Ureter (tissue), 1 donor: ENCODE measurements at regions not wholly inside any gene's neighbourhood (a gene's known extent, or its start where the extent isn't known, plus 50 kb on each side); places are given as distances from the start of the nearest gene placed in this dataset.

Experiments
- DNase-seq: peaks from one replicate; pipeline ENCODE4 v3.0.0-alpha.2; 2020; ENCODE audit warnings: low spot score
- donor health status: DM: yes; HTN: yes; CAD: no.

DNA sequence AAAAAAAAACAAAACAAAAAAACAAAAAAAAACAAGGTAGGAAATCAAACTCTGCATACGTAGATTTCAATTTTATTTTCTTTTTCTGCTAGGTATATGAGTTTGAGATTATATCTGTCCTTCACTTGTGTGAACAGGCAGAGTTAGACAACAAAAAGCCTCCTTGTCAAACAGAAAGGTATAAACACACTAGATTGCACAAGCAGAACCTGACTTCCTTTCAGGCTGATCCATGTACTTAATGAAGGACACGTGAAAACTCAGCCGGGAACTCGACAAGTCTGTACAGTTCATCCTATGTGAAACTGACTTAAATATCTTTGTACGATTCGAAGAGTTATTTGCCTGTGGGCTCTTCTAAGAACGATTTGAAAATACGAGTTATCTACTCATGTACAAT is 254.1 kb downstream of the ARL4A start:
- no peak for DNase-seq

DNA sequence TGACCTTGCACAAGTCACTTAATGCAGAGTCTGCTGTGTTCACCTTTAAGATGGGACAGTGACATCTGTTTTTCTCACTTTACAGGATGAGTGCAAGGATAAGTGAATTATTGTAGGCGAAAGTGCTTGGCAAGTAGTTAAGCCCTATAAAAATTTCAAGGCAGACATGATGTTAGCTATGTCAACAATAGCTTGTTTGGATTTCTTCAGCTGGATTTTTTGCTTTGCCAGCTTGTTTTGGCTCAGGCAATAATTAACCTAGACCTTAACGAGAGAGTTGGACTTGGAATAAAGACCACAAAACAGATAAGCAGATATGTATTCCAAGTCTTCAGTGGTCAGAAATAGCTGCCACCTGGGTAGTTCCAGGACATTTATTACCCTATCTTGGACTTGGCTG is 255.2 kb downstream of the ARL4A start:
- no peak for DNase-seq

DNA sequence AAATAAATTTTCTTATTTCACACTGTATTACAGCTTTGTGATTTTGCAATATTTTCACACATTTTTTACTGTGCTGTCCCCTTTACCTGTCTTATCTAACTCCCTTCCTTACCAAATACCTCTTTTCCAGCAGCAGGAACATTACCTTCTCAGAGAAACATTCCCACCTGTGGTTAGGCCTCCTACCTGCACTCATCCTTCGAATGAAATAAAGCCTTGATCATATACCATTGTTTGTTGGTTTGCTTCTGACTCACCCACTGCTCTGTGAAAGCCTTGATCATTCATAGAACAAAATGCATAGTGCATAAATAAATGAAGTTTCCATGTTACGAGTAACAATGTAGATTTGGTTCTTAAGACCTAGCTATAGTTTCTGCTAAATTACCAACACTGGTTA is 256.3 kb downstream of the ARL4A start:
- DNase-seq, result no peak

DNA sequence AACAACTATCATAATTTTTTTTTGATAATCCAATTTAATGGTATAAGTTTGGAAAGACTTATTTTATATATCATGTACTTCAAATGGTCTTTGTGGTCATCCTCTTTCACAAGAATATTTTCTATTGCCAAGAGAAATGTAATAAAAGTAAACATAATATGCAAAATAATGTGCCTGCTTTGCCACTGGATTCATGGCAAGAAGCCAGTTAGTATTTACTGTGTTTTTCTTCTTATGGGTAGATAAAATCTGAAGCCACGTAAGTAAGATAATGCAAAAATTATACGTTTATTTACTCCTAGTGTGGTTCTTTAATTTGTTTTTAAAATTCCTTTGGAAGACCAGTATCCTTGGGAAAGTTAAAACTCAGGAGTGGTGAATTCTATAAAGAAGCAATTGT is 258.5 kb downstream of the ARL4A start:
- DNase-seq, result no peak

DNA sequence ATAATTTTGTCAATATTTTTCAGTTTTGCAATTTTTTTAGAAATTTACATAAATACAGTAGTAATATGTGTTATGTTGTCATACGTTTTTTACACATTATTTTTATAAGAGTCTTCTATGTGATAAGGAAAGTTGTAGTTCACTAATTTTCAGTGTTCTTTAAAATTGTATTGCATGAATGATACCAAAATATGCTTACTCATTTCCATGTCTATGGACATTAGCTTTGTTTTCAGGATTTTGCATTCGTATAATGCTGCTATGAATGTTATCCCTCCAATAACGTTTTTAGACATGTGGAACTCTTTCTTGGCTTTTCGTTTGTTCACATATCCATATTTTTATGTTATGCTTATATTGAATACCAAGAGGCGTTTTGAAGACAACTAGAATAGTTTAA is 260.0 kb downstream of the ARL4A start:
- no peak for DNase-seq

DNA sequence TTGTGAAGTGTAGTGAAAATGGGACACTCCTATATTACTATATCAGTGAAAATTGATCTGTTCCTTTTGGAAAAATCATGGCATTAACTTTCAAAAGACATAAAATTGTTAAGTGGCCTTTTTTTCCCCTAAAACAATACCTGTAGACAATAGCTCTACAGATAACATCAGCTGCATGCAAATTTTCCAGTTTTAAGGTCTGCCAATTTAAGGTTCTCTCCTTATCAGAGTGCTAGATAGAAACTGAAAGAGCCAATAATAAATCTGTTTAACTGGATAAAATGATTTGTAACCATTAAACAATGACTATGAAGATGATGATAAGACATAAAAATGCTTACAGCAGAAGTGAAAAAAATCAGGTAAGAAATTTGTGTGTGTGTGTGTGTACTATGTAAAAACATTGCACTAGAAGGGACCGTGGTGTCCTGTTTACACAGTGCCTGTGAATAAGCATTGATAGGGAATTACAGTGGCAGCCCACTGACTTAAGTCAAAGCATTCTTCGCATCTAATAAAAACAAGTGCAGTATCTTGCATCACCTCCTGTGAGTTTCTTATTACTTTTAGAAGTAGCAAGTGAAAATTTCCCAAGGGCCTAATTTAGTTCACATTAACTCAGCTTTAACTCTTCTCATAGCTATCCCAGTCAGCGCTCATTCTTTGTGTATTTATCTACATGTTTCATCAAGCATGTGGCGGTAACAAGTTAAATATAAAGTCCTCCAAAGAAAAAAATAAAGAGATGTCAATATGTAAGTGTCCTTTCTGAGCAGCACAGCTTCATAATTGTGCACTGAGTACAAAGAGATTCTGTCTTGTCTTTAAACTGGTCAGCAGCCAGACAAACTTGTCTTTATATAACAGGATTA is 261.9 kb downstream of the ARL4A start:
- no peak for DNase-seq

DNA sequence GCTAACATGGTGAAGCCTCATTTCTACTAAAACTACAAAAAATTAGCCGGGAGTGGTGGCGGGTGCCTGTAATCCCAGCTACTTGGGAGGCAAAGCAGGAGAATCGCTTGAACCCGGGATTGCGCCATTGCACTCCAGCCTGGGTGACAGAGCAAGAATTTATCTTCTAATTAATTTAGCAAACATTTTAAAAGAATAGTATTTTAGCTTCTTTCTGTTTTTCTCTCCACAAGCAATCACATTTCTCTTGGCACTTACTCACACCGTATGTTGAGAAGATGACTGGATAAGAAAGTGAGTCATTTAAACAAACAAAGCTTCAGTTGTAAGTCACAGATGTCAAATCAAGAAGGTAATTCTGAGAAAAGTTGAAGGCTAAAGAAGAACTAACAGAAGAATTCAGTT is 264.0 kb downstream of the ARL4A start:
- DNase-seq, result no peak

DNA sequence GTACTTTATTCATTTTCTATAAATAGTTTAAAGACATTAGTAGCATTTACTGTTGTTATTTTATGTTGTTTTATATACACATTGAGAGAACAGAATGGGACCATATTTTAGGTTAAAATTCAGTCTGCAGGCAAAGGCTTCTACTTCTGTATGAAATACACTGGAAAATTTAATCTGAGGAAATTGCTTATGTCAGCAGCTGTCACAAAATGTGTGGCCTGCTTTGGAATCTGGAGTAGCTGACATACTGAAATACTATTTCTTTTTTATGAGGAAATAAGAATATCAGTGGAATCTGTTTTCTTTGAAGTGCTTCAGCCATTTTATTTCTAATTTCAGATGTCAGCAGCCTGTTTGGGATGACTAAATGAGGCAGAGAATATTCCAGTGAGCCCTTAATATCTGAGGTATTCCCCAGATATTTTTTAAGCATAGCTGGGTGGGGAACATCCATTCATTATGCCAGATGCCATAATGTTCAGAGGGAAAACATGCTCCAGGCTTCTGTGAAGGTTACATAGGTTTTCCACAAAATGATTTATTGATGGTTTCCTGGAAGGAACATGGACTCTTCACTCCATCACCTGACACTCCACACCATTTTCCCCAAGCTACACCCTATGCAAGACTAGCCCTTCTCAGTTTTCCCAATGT is 267.1 kb downstream of the ARL4A start:
- no peak for DNase-seq

DNA sequence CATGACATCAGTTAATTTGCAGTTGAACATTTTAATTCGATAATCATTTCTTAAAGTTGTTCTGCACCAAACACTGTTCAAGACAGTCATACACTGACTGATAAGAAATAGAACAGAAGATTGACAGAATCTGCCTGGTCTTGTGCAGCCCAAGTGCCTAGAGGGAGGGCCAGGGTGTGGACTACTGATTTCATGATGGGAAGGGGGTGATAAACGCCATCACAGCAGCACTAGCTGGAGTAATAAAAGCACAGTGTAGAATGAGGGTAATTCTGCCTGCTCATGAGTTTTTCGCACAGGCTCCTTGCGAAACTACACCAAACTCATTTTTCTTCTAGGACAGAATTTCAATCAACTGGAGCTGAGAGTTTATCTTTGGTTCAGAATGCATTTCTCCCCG is 270.1 kb downstream of the ARL4A start:
- no peak for DNase-seq

DNA sequence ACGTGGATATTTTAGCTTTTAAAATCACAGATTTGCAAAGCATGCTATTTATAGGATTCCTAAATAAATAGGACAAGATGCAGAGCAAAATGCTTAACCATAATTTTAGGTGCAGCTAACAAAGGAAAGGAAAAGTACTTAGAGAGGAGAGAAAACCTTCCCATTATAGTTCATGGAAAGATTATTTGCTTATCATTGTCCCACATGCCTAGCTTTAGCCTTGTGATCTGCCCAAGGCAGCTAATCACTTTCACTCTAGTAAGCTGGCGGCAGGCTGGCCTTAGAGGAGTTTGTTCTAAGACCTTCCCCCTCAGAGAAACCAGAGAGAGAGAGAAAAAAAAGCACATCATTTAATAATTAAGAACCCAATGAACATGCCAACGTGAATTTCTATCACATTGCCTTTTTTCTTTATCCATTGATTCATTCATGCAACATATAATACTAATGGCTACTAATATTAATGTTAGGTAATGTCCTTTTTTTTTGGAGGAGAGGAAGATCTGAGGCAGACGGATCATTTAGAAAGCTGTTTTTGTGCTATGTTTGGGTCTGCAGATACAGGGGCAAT is 274.6 kb downstream of the ARL4A start:
- no peak for DNase-seq

DNA sequence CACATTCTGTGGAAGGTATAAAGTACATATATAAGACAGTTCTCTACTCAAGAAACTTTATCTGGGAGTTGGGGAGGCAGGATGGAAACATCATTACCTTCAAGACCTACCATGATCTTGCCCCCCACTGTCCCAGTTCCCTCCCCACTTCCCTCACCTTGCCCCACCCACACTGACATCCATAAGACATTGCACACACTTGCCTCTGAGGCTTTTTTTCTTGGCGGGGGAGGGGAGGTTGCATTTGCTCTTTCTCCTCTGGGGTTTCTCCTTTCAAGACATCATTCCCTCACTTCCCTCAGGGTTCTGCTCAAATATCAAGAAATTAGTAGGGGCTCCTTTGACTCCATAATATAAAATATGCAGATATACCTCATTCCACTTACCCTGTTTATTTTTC is 276.0 kb downstream of the ARL4A start:
- no peak for DNase-seq

DNA sequence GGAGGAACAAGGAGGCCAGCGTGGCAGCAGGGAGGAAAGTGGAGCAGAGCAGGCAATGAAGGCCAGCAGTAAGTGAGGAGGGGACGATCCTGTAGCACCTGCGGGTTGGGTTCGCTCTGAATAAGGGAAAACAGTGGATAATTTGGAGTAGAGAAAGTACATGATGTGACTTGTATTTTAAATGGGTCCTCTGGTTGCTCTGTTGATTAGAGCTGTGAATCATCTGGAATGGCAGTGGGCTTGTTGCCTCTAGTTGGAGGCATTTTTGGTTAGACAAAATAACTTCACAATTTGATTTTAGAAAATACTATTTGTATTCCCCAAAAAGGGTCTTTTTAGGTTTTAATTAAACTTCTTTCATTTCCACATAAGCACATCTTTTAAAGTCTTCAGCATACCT is 277.4 kb downstream of the ARL4A start:
- DNase-seq, result no peak

DNA sequence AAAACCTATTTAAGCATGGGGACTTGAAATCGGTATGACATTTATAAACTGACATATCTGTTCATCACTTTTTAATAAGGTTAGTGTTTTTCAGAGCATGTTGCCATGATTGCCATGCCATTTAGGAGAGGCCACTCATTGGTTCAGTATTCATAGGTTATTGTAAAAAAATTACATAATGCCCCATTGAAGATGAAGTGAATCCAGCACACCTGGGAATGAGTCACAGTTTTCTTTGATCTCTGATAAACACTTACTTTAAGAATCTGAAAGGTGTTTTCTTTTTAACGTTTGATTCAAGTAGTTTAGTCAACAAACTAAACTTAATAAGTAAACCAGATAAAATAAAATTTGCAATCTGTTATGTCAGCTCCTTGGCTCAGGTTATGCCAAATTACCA is 278.3 kb downstream of the ARL4A start:
- no peak for DNase-seq

DNA sequence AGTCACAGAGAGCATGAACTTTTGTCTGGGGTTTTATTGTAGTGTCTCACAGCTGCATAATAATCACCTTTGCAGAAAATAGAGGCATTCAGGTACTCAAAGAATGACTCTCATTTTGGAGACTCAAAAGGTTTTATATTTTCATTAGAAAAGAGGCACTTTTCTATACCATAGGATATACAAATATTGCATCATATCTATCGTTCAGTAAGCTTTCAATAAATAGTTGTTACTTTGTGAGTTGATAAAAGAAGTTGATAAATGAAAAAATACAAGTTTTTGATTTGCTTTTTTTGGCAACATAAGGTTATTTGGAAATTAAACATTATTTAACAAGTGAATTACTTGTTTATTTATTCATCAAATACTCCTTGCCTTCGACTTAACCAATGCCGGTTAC is 279.9 kb downstream of the ARL4A start:
- DNase-seq, result no peak

DNA sequence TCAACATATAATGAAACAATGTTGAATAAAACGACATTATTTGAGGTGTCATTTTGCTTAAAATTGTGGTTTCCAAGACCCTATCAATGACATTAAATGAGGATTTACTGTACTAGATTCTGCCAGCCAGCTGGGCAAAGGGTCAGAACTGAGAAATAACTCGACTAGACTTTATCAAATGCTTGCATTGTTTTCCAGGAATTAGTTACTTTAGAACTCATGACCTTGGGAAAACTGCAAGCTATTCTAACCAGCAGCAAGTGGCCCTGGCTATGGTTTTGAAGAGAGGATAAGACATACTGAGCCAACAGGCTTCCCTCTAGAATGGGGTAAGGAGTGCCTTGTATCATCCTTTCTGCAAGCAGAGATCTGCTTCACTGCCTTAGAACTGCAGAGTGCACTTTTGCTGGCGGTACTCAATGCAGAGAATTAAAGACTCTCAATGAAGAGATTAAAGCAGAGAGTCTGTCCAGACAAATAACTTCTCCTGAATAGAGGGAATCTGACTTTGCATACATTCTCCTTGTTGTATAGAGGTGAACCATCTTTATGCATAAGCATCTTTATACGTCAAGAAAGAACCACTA is 281.5 kb downstream of the ARL4A start:
- no peak for DNase-seq

DNA sequence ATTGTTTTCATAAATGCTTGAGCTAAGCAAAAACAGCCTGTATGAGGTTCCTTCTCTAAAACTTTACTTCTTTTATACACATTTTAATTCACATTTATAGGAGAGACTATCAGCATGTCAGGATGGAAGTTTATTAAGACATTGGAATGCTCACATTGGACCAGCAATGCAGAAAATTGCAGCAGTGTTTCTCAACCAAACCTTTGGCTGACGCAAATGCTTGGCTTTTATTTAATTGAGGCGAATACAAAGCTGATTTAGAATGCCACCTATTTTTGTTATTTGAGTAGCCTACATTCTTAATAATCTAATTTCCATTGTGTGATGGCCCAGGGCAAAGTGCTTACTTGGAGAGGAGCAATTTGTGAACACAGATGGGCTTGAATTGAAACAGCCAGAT is 283.2 kb downstream of the ARL4A start:
- no peak for DNase-seq

DNA sequence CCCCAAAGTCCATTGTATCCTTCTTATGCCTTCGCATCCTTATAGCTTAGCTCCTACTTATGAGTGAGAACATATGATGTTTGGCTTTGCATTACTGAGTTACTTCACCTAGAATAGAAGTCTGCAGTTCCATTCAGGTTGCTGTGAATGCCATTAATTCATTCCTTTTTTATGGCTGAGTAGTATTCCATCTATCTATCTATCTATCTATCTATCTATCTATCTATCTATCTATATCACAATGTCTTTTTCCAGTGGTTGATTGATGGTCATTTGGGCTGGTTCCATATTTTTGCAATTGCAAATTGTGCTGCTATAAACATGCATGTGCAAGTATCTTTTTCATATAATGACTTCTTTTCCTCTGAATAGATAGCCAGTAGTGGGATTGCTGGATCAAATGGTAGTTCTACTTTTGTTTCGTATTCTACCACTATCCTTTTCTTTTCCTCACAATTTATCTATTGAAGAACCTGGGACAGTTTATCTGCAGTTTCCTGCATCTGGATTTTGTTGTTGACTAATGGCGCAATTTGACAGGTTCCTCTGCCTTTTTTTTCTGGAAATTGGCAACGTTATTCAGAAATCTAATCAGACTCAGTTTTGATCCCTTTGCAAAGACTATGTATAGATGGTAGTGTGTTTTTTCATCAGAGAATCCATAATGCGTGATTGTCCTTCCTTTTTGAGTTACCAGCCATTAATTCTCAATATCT is 287.2 kb downstream of the ARL4A start:
- no peak for DNase-seq

DNA sequence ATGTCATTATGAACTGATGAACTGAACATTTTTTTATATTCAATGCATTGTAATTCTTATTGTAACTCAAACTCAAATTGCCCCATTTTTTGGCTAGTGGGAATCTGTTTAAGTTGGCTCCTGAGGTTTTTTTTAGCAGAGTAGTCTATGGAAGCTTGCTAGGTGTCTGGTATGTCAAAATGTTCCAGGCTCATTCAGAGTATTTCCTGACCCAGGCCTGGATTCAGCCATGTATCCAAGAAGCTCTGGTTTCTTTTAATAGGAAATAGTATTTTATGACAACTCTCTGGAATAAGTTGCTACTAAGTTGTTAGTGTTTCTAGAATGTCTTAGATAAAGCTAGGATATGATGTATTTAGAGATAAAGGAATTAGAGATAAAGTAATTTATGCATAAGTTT is 288.0 kb downstream of the ARL4A start:
- no peak for DNase-seq

DNA sequence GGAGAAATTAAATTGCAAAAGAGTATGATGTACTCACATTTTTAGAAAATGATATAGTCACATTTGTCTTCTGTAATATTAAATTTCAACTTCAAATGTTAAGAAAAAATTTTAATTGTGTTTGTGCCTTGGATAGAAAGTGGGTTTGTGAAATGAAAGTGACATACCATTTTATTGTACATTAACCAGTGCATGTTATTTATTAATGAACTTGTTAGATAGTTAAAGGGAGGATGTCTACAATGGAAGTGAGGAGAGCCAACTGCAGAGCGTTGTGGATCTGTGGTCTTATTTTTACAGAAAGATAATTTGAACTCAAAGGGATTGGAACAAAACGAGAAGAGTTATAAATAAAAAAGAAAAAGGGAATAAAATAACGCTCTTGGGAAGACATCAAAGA is 291.7 kb downstream of the ARL4A start:
- DNase-seq, result no peak

DNA sequence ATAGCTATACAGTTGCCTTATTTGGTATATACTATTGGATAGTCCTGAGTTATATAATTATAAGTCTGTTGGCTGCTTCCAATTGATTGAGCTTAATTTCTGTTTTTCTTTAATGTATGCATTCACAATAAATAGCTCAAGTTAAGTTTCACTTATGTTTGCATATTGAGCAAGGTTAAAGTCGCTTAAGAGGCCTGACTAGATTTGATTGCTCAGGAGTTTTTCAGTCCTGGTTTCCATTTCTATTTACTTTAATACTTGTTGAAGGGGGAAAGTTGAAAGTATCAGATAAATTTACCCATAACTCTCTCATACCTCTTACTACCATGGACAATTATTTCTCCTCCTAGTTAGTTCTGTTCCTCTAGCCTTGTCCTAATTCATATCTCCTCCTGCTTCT is 294.7 kb downstream of the ARL4A start:
- DNase-seq, result no peak

DNA sequence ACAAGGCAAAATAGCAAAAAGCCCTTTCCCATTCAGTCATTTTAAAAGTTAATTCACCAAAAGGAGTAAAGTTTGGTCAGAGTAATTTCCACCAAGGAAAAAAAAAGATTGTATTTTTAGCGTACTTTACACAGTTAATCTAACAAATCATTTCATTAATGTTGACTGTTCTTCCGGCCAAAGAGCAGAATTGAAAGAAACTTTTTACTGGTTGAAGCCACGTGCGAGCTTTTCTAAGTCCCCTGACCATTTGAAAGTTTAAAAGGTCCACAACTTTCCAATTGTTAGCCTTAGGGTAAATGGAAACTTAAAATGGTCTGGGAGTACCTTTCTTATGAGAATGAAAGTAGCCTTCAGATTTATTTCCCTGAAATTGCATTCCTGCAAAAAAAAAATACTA is 296.7 kb downstream of the ARL4A start:
- no peak for DNase-seq

DNA sequence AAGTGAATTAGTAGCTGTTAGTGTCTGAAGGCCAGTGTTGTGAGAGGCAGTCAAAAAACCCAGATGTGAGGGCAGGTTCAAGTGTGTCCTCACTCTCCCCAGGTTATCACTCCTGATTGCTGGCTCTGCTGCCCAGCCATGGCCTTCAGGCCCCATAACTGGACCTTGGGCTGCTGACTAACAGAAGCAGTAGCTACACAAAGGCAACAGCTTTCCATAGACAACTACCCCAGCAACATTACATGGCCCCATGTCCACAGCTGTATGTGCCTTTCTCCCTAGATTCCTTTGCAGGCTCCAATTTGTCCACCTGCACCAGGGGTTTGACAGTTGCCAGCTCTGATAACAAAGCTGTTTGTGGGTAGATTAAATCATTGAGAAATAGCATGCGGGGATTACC is 297.8 kb downstream of the ARL4A start:
- DNase-seq, result no peak
